Endothelial cell of umbilical vein (primary cell): ENCODE measurements at regions not wholly inside any gene's neighbourhood (a gene's known extent, or its start where the extent isn't known, plus 50 kb on each side); places are given as distances from the start of the nearest gene placed in this dataset.

Source experiments
- BruUV-seq: library from RNA; stranded (reverse); fragments of 400-500 nt; replicated peaks from 2 replicates; lab custom pipeline; 2021; lab: Mats Ljungman, UMichigan
- CTCF ChIA-PET: fragments of 300-600, 350-600 bp; sonication (Branson Sonifier 250); formaldehyde crosslinking; loops from one replicate; lab custom pipeline; 2021; ENCODE audit warnings: antibody characterized with exemption, inconsistent platforms; lab: Charles Lee
- POLR2A ChIA-PET: fragments of 300-600, 350-600 bp; sonication (Branson Sonifier 250); formaldehyde crosslinking; loops from one replicate; lab custom pipeline; 2021; ENCODE audit warnings: antibody characterized with exemption, inconsistent platforms; lab: Charles Lee
- DNase-seq: peaks from one replicate; pipeline ENCODE4 v3.0.0-alpha.2; 2011; ENCODE audit warnings: low read depth, low spot score
- FAIRE-seq: peaks from 2 replicates; lab custom pipeline; 2011; peaks lifted over from hg19 to GRCh38; lab: Jason Lieb, UNC
- H2AFZ ChIP-seq: 2 replicates; pipeline ENCODE4 v1.6.0; 2012; ENCODE audit warnings: low read depth, low read length, control low read depth, inconsistent platforms
- H3K27ac ChIP-seq: 2 replicates; pipeline ENCODE4 v1.5.1; 2011; ENCODE audit warnings: low read depth, mild to moderate bottlenecking, control low read depth, low read length, moderate library complexity; ENCODE audit not compliant: insufficient read depth
- H3K27me3 ChIP-seq, 2 experiments: 2 replicates each; pipeline versions ENCODE4 v1.6.0 to v1.6.1; 2011; ENCODE audit warnings: low read length in 2 of 2, mixed read lengths in 1 of 2; ENCODE audit not compliant: control insufficient read depth in 2 of 2, insufficient read depth in 2 of 2
- H3K36me3 ChIP-seq, 2 experiments: 2 replicates in 1 of 2; 3 replicates in 1 of 2; pipeline ENCODE4 v1.5.1; 2011; ENCODE audit warnings: low read length in 2 of 2, mild to moderate bottlenecking in 1 of 2, moderate library complexity in 1 of 2; ENCODE audit not compliant: control insufficient read depth in 2 of 2, insufficient read depth in 2 of 2; ENCODE audit errors: extremely low read depth in 1 of 2
- H3K4me1 ChIP-seq: 3 replicates; pipeline ENCODE4 v1.5.1; 2011; ENCODE audit warnings: mild to moderate bottlenecking, low read length; ENCODE audit not compliant: control insufficient read depth, insufficient read depth; ENCODE audit errors: extremely low read depth
- H3K4me2 ChIP-seq: 2 replicates; pipeline ENCODE4 v1.6.1; 2011; ENCODE audit warnings: low read length, control low read depth, mixed read lengths; ENCODE audit not compliant: insufficient read depth
- H3K4me3 ChIP-seq, 3 experiments: fragments of 200-600 bp in 1 of 3; sonication (generic), shearing (Covaris generic) in 1 of 3; replicated peaks in 1 of 3; 2 replicates each; pipeline ENCODE4 v1.5.1; 2011 to 2016; ENCODE audit warnings: control low read depth in 3 of 3, low read length in 3 of 3, mild to moderate bottlenecking in 2 of 3, inconsistent platforms in 1 of 3, low read depth in 1 of 3, moderate library complexity in 1 of 3; ENCODE audit not compliant: insufficient read depth in 1 of 3
- H3K79me2 ChIP-seq: 2 replicates; pipeline ENCODE4 v1.6.0; 2012; ENCODE audit warnings: low read length, inconsistent platforms; ENCODE audit not compliant: control insufficient read depth, insufficient read depth
- H3K9ac ChIP-seq: replicated peaks from 2 replicates; pipeline ENCODE3; 2011; ENCODE audit warnings: low read length, control low read depth; ENCODE audit not compliant: insufficient read depth; ENCODE audit errors: extremely low read depth
- H3K9me1 ChIP-seq: replicated peaks from 3 replicates; pipeline ENCODE4 v1.6.0; 2011; ENCODE audit warnings: mild to moderate bottlenecking, low read length; ENCODE audit not compliant: control insufficient read depth, insufficient read depth; ENCODE audit errors: extremely low read depth
- H3K9me3 ChIP-seq: replicated peaks from 2 replicates; pipeline ENCODE4 v1.5.1; 2012; ENCODE audit warnings: low read length, inconsistent platforms; ENCODE audit not compliant: control insufficient read depth, insufficient read depth
- H4K20me1 ChIP-seq: replicated peaks from 2 replicates; pipeline ENCODE3; 2011; ENCODE audit warnings: mild to moderate bottlenecking, low read length; ENCODE audit not compliant: control insufficient read depth, insufficient read depth; ENCODE audit errors: extremely low read depth
- CTCF ChIP-seq, 2 donors: IDR thresholded peaks; 1 replicate in 1 of 2; 2 replicates in 1 of 2; pipeline ENCODE4 v1.5.1; 2011; ENCODE audit warnings: low read length in 2 of 2, mild to moderate bottlenecking in 2 of 2, moderate library complexity in 2 of 2, control low read depth in 1 of 2, inconsistent platforms in 1 of 2, low read depth in 1 of 2; ENCODE audit not compliant: insufficient read depth in 1 of 2; ENCODE audit errors: extremely low read depth in 1 of 2
- EZH2 ChIP-seq: IDR thresholded peaks from 2 replicates; pipeline ENCODE4 v1.6.1; 2012; ENCODE audit warnings: borderline replicate concordance, low read depth, mild to moderate bottlenecking, moderate library complexity, low read length, inconsistent platforms; ENCODE audit not compliant: severe bottlenecking
- FOS ChIP-seq: IDR thresholded peaks from 2 replicates; pipeline ENCODE4 v1.6.1; 2011; ENCODE audit warnings: mild to moderate bottlenecking, low read length, moderate library complexity, borderline replicate concordance; ENCODE audit not compliant: insufficient read depth
- GATA2 ChIP-seq: IDR thresholded peaks from 2 replicates; pipeline ENCODE4 v1.7.0; 2011; ENCODE audit warnings: low read depth, mild to moderate bottlenecking, moderate library complexity, mixed read lengths, low read length; ENCODE audit not compliant: insufficient read length, insufficient read depth
- JUN ChIP-seq: IDR thresholded peaks from 2 replicates; pipeline ENCODE4 v1.6.1; 2011; ENCODE audit warnings: borderline replicate concordance, low read depth; ENCODE audit not compliant: insufficient read length, insufficient read depth
- MAX ChIP-seq: IDR thresholded peaks from 2 replicates; pipeline ENCODE4 v1.6.1; 2011; ENCODE audit not compliant: insufficient read depth, insufficient read length
- MYC ChIP-seq: IDR thresholded peaks from one replicate; pipeline ENCODE4 v1.6.1; 2011; ENCODE audit warnings: mild to moderate bottlenecking, low read depth, low read length
- POLR2A ChIP-seq: IDR thresholded peaks from 2 replicates; pipeline ENCODE4 v1.6.1; 2012; ENCODE audit warnings: low read depth, mild to moderate bottlenecking, control low read depth, low read length
- POLR2AphosphoS5 ChIP-seq: IDR thresholded peaks from 2 replicates; pipeline ENCODE4 v1.6.1; 2012; ENCODE audit warnings: low read depth, mild to moderate bottlenecking, control low read depth, low read length, moderate library complexity; ENCODE audit not compliant: insufficient read depth
- dilution Hi-C: fragments of 300-500 bp; cut with MboI; formaldehyde crosslinking; loops from one replicate; pipeline ENCODE4 v1.15.0; 2019; ENCODE audit warnings: low sequenced_read_pairs; ENCODE audit not compliant: extremely low pct_ligation_motif_present
- intact Hi-C: fragments of 100-400 bp; cut with micrococcal nuclease; formaldehyde crosslinking; loops from one replicate; pipeline ENCODE4 v1.10.0; 2022

GRCh38 chr2:2562867-2563266, 231.8 kb upstream of the MYT1L start:
- Histone ChIP-seq H3K4me2 (no peak overlapping the region), H3K4me3 (no peak overlapping the region), H3K79me2 (no peaks in the 10 kb centered on the region), H2AFZ (no peak overlapping the region), H3K27me3 (no peaks in the 10 kb centered on the region), H3K27ac (no peak overlapping the region), H3K9ac (no peak overlapping the region), H3K9me3 (peaks cover 12% of the 10 kb centered on the region), H3K36me3 (no peaks in the 10 kb centered on the region), H3K9me1 (no peaks in the 10 kb centered on the region), H3K4me1 (no peaks in the 10 kb centered on the region), H4K20me1 (no peaks in the 10 kb centered on the region)
- POLR2A ChIA-PET: no interaction called here
- CTCF ChIA-PET: no interaction called here
- DNase-seq (no peak), FAIRE-seq (no peak)
- no TSS peak for BruUV-seq
- intact Hi-C loops (no loop called here), dilution Hi-C loops (no loop called here)
- TF ChIP-seq EZH2 (no peak), POLR2A (no peak), MAX (no peak), MYC (no peak), GATA2 (no peak), POLR2AphosphoS5 (no peak), JUN (no peak), FOS (no peak), CTCF (IDR thresholded peaks at IDR 0.05; ENCODE audit: extremely low read depth in 1 of 2, insufficient read depth in 1 of 2, low read depth in 1 of 2, low read length in 2 of 2) (no peak)
